HepG2 (cell line): ENCODE measurements at regions not wholly inside any gene's neighbourhood (a gene's known extent, or its start where the extent isn't known, plus 50 kb on each side); places are given as distances from the start of the nearest gene placed in this dataset.

Experiments
- AGO2 ChIP-seq: fragments of 200-400 bp; formaldehyde crosslinking; optimal IDR thresholded peaks from 2 replicates; pipeline ENCODE3; 2017; ENCODE audit warnings: mild to moderate bottlenecking, low read depth, low read length, moderate library complexity
- CTCF ChIP-seq: sonication (generic); formaldehyde crosslinking; IDR thresholded peaks from 2 replicates; pipeline ENCODE4 v1.5.0; 2020; ENCODE audit warnings: mild to moderate bottlenecking, missing genetic modification reagents, moderate library complexity
- ELK4 ChIP-seq: sonication (generic); formaldehyde crosslinking; IDR thresholded peaks from 2 replicates; pipeline ENCODE4 v1.9.0; 2021; ENCODE audit warnings: missing genetic modification reagents, borderline replicate concordance
- FOXJ3 ChIP-seq: sonication (generic); formaldehyde crosslinking; IDR thresholded peaks from 2 replicates; pipeline ENCODE4 v1.4.0; 2020; ENCODE audit warnings: missing genetic modification reagents, mild to moderate bottlenecking, borderline replicate concordance
- FOXP4 ChIP-seq: sonication (generic); formaldehyde crosslinking; IDR thresholded peaks from 2 replicates; pipeline ENCODE4 v1.4.0; 2020; ENCODE audit warnings: missing genetic modification reagents
- MYC ChIP-seq: sonication (generic); formaldehyde crosslinking; IDR thresholded peaks from 2 replicates; pipeline ENCODE4 v1.9.0; 2021; ENCODE audit warnings: missing genetic modification reagents, borderline replicate concordance
- TOE1 ChIP-seq: sonication (generic); formaldehyde crosslinking; IDR thresholded peaks from 2 replicates; pipeline ENCODE4 v1.4.0; 2020; ENCODE audit warnings: mild to moderate bottlenecking, missing genetic modification reagents
- TSC22D2 ChIP-seq: sonication (generic); formaldehyde crosslinking; IDR thresholded peaks from 2 replicates; pipeline ENCODE4 v1.5.1; 2020; ENCODE audit warnings: missing genetic modification reagents, mild to moderate bottlenecking, borderline replicate concordance
- ZNF589 ChIP-seq: sonication (generic); formaldehyde crosslinking; conservative IDR thresholded peaks from 2 replicates; pipeline ENCODE4 v1.8.0; 2022; ENCODE audit warnings: mild to moderate bottlenecking, moderate library complexity, missing genetic modification reagents

- TF ChIP-seq ELK4 (CRISPR knock-in tag), result no peak
- TF ChIP-seq ZNF589 (CRISPR knock-in tag), result no peak
- no peak for TF ChIP-seq CTCF
- TF ChIP-seq TSC22D2 (CRISPR knock-in tag), result no peak
- TF ChIP-seq AGO2, result no peak
- no peak for TF ChIP-seq FOXJ3 (CRISPR knock-in tag)
- no peak for TF ChIP-seq FOXP4
- no peak for TF ChIP-seq MYC (CRISPR knock-in tag)
- TF ChIP-seq TOE1 (CRISPR knock-in tag), result no peak
Measured at GRCh38 chr16:64121473-64121872, 1000.4 kb downstream of the CDH11 start.
